ENCODE measurements at regions not wholly inside any gene's neighbourhood (a gene's known extent, or its start where the extent isn't known, plus 50 kb on each side); places are given as distances from the start of the nearest gene placed in this dataset.

DNA sequence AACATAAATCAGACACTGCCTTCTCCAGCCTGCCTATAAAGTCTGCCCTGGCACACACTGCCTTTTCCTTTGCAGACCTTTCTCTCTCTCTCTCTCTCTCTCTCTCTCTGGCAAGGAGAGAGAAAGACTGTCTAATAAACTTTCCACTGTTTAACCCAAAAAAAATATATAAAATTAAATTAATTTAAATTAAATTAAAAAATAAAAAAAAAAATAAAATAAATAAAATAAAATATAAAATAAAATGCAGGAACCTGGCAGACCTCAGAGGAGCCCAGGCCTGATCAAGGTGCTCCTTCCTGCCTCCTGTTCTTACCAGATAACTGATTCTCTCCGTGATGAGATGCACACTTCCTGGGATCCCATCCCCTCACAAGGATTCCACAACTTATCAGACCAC lies 103.9 kb upstream of the VASH1 start:
- TF ChIP-seq, protein P1, sequence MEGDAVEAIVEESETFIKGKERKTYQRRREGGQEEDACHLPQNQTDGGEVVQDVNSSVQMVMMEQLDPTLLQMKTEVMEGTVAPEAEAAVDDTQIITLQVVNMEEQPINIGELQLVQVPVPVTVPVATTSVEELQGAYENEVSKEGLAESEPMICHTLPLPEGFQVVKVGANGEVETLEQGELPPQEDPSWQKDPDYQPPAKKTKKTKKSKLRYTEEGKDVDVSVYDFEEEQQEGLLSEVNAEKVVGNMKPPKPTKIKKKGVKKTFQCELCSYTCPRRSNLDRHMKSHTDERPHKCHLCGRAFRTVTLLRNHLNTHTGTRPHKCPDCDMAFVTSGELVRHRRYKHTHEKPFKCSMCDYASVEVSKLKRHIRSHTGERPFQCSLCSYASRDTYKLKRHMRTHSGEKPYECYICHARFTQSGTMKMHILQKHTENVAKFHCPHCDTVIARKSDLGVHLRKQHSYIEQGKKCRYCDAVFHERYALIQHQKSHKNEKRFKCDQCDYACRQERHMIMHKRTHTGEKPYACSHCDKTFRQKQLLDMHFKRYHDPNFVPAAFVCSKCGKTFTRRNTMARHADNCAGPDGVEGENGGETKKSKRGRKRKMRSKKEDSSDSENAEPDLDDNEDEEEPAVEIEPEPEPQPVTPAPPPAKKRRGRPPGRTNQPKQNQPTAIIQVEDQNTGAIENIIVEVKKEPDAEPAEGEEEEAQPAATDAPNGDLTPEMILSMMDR (IDR thresholded peaks at IDR 0.05), result no peak
- no peak for TF ChIP-seq POLR2A (IDR thresholded peaks at IDR 0.05)
